ENCODE measurements at regions not wholly inside any gene's neighbourhood (a gene's known extent, or its start where the extent isn't known, plus 50 kb on each side); places are given as distances from the start of the nearest gene placed in this dataset.
A peak's percentile ranks its signal among the peaks of the same experiment; 100 is the strongest.

DNA sequence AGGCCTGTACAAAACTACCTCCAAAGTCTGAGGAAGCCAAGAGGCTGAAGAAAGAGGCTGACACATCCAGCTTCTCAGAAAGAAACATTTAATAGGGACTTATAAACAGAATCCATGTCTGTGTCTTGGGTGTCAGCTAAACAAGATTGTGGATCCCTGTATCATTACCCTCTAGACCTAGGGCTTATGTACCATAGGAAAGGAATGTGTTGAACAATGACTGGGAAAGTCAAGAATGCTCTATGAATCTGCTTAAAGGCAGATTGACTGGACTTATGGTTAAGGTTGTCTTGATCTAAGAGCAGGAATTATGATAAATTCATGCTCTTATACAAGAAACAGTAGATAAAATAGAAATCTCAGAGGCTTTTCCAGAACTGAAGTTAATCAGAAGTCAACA lies 335.7 kb upstream of the RPS23 start:
- TF ChIP-seq, protein P1, sequence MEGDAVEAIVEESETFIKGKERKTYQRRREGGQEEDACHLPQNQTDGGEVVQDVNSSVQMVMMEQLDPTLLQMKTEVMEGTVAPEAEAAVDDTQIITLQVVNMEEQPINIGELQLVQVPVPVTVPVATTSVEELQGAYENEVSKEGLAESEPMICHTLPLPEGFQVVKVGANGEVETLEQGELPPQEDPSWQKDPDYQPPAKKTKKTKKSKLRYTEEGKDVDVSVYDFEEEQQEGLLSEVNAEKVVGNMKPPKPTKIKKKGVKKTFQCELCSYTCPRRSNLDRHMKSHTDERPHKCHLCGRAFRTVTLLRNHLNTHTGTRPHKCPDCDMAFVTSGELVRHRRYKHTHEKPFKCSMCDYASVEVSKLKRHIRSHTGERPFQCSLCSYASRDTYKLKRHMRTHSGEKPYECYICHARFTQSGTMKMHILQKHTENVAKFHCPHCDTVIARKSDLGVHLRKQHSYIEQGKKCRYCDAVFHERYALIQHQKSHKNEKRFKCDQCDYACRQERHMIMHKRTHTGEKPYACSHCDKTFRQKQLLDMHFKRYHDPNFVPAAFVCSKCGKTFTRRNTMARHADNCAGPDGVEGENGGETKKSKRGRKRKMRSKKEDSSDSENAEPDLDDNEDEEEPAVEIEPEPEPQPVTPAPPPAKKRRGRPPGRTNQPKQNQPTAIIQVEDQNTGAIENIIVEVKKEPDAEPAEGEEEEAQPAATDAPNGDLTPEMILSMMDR (IDR thresholded peaks at IDR 0.05; ENCODE audit: low read depth, low read length): no peak
- Histone ChIP-seq H3K4me1 (ENCODE audit: low read depth) (no peaks in the 10 kb centered on the region), H3K36me3 (no peaks in the 10 kb centered on the region), H3K4me3 (no peak overlapping the region), H3K27ac (no peak overlapping the region), H3K27me3 (no peaks in the 10 kb centered on the region), H3K9me3 (ENCODE audit: low read depth) (no peaks in the 10 kb centered on the region)
- DNase-seq (ENCODE audit: low read depth in 1 of 2, low spot score in 1 of 2): no peak

DNA sequence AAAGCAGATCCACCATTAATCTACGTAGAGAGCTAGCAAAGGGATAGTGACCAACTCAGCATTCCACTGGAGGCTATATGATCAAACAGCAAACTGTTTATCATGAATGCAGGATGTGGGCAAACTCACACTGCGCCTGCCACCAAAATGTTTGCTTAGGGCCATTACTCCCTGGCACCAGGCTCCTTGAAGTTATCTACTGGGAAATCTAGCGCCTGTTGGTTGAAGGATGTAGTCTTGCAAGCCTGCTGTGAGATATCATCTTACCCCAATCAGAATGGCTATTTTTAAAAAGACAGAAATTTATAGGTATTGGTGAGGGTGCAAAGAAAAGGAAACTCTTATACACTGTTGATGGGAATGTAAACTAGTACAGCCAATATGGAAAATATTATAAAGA lies 332.5 kb upstream of the RPS23 start:
- H3K4me1 ChIP-seq (ENCODE audit: low read depth): no peaks in the 10 kb centered on the region
- no peak for DNase-seq (ENCODE audit: low read depth in 1 of 2, low spot score in 1 of 2)
- no peaks in the 10 kb centered on the region for H3K27me3 ChIP-seq
- TF ChIP-seq, protein P1 (IDR thresholded peaks at IDR 0.05; ENCODE audit: low read depth, low read length): no peak
- H3K36me3 ChIP-seq: no peaks in the 10 kb centered on the region
- H3K27ac ChIP-seq: no peak overlapping the region
- H3K9me3 ChIP-seq (ENCODE audit: low read depth): no peaks in the 10 kb centered on the region
- H3K4me3 ChIP-seq: no peak overlapping the region

DNA sequence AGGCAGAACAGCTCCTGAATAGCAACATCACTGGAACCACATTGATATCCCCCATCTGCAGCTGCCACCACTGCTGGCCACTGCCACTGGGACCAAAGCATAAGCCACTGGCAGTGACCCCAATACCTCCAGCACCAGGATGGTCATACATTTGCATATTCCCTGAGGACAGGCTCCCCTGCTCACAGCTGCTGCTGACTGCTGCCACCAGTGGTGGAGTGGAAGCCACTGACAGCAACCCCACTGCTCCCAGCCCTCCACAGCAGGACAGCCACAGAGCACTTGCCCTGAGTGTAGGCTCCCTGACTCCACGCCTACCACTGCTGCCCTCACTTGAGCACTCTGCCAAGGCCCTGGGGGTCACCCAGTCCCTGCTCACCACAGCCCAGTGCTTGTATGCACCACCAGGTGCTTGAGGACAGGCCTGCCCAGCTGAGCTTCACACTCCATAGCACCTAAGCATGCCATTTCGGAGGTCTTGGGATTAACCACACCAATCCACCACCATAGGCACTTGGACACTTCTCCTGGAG lies 327.4 kb upstream of the RPS23 start:
- Histone ChIP-seq H3K9me3 (ENCODE audit: low read depth) (no peaks in the 10 kb centered on the region), H3K4me3 (no peak overlapping the region), H3K36me3 (no peaks in the 10 kb centered on the region), H3K27me3 (no peaks in the 10 kb centered on the region), H3K27ac (no peak overlapping the region), H3K4me1 (ENCODE audit: low read depth) (no peaks in the 10 kb centered on the region)
- DNase-seq (ENCODE audit: low read depth in 1 of 2, low spot score in 1 of 2): no peak
- TF ChIP-seq, protein P1 (IDR thresholded peaks at IDR 0.05; ENCODE audit: low read depth, low read length): no peak

DNA sequence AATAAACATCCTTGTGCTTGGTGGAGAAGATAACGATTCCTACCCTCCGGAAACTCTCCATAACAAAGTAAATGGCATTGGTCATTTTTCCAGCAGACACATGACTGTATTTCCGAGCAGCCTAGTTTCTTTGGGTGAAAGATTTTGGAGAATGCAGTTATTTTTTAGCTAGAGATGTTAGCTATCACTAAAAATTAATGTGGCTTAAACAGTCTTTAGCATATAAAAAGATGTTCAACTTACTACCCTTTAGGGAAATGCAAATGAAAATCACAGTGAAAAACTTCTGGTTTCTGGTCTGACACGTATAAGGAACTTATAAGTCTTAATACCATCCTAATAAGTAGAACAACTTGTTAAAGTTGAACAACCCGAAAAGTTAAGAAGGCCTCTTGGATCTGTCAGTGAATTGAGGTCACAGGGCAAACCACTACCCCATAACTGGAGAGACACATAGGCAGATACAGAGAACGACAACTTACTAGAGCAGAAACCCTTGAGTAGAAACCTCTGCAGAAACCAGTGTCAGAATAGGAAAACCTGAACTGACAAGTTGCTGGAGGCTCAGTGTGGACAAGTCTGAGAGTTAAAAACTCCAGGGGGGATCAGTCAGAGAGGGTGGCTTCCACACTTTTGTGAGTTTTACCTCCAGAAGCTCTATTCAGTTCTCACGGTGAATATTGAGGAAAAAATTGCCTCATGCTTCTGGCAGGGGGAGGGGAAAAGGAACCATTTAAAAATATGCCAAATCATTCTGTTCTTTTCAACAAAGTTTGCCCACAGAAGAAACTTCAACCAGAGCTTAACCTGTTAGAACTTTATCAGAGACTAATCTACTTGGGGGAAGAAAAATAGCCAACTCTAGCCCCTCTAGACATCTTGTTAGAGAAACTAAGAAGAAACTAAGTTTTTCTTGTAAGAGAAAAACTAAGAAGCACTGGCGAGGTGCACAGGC lies 325.2 kb upstream of the RPS23 start:
- H3K27ac ChIP-seq: no peak overlapping the region
- no peaks in the 10 kb centered on the region for H3K36me3 ChIP-seq
- H3K9me3 ChIP-seq (ENCODE audit: low read depth): no peaks in the 10 kb centered on the region
- no peak overlapping the region for H3K4me3 ChIP-seq
- no peaks in the 10 kb centered on the region for H3K27me3 ChIP-seq
- peaks cover 2% of the 10 kb centered on the region for H3K4me1 ChIP-seq (ENCODE audit: low read depth)
- TF ChIP-seq, protein P1 (IDR thresholded peaks at IDR 0.05; ENCODE audit: low read depth, low read length): no peak
- DNase-seq (ENCODE audit: low read depth in 1 of 2, low spot score in 1 of 2): peak in 1 of 2 donors; percentile 31

DNA sequence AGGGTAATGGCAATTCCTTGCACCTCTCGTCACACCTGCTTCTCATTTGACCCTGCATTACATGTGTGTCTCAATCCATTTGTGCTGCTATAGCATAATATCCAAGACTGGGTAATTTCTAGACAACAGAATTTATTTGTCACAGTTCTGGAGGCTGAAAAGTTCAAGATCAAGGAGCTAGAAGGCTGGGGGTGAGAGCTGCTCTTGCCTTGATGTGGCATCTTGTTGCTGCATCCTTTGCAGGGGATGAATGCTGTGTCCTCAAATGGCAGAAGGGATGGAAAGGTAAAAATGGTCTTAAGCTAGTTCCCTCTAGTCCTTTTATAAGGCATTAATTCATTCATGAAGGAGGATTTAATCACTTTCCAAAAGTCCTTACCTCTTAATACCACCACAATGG lies 323.7 kb upstream of the RPS23 start:
- H3K4me3 ChIP-seq: no peak overlapping the region
- H3K27ac ChIP-seq: no peak overlapping the region
- no peaks in the 10 kb centered on the region for H3K27me3 ChIP-seq
- H3K4me1 ChIP-seq (ENCODE audit: low read depth): peaks cover 7% of the 10 kb centered on the region
- no peaks in the 10 kb centered on the region for H3K36me3 ChIP-seq
- no peaks in the 10 kb centered on the region for H3K9me3 ChIP-seq (ENCODE audit: low read depth)
- DNase-seq (ENCODE audit: low read depth in 1 of 2, low spot score in 1 of 2): no peak
- TF ChIP-seq, protein P1 (IDR thresholded peaks at IDR 0.05; ENCODE audit: low read depth, low read length): no peak

Data from cardiac muscle cell (in vitro differentiated cells and primary cell).